WTC11 (cell line): ENCODE measurements at regions not wholly inside any gene's neighbourhood (a gene's known extent, or its start where the extent isn't known, plus 50 kb on each side); places are given as distances from the start of the nearest gene placed in this dataset.

Experiments used
- ATAC-seq: fragments of 200-7000 bp; cut with Tn5 transposase; 2 replicates; pipeline ENCODE4 v1.10.0; 2021; ENCODE audit warnings: mild to moderate bottlenecking, moderate library complexity
- CTCF ChIA-PET: fragments of 300-600 bp; sonication (Branson Sonifier 250); formaldehyde crosslinking; loops from one replicate; lab custom pipeline; 2021; ENCODE audit warnings: antibody characterized with exemption; lab: Charles Lee
- POLR2A ChIA-PET: fragments of 350-600 bp; sonication (Branson Sonifier 250); formaldehyde crosslinking; loops from one replicate; lab custom pipeline; 2021; ENCODE audit warnings: antibody characterized with exemption; lab: Charles Lee
- DNase-seq: peaks from one replicate; pipeline ENCODE4 v3.0.0; 2021; ENCODE audit warnings: low spot score
- H3K27ac Mint-ChIP-seq: 2 replicates; pipeline ENCODE4 v1.8.0; 2021; ENCODE audit warnings: mixed read lengths
- H3K27me3 Mint-ChIP-seq: 2 replicates; pipeline ENCODE4 v1.8.0; 2021; ENCODE audit warnings: low read depth, mild to moderate bottlenecking, moderate library complexity, mixed read lengths
- H3K36me3 Mint-ChIP-seq: 2 replicates; pipeline ENCODE4 v1.8.0; 2021; ENCODE audit warnings: mixed read lengths
- H3K4me1 Mint-ChIP-seq: 2 replicates; pipeline ENCODE4 v1.8.0; 2022; ENCODE audit warnings: mixed read lengths
- H3K4me3 Mint-ChIP-seq: 2 replicates; pipeline ENCODE4 v1.8.0; 2021; ENCODE audit warnings: mild to moderate bottlenecking, moderate library complexity, mixed read lengths
- H3K9me3 Mint-ChIP-seq: 2 replicates; pipeline ENCODE4 v1.8.0; 2021; ENCODE audit warnings: mixed read lengths
- EMX1 ChIP-seq: fragments of 250-450 bp; sonication (Bioruptor Pico); IDR thresholded peaks from 2 replicates; pipeline ENCODE4 v1.8.0; 2021; ENCODE audit warnings: mild to moderate bottlenecking
- PRRX2 ChIP-seq: fragments of 250-450 bp; sonication (Bioruptor Pico); IDR thresholded peaks from 2 replicates; pipeline ENCODE4 v1.8.0; 2021; ENCODE audit warnings: mild to moderate bottlenecking
- RELA ChIP-seq: sonication (generic); formaldehyde crosslinking; IDR thresholded peaks from 2 replicates; pipeline ENCODE4 v1.8.1; 2022; ENCODE audit warnings: missing genetic modification reagents, mild to moderate bottlenecking, borderline replicate concordance
- ZNF396 ChIP-seq: fragments of 250-450 bp; sonication (Bioruptor Pico); IDR thresholded peaks from 2 replicates; pipeline ENCODE4 v1.8.0; 2021; ENCODE audit warnings: mild to moderate bottlenecking, moderate library complexity, borderline replicate concordance
- ZNF416 ChIP-seq: fragments of 250-450 bp; sonication (Bioruptor Pico); IDR thresholded peaks from 2 replicates; pipeline ENCODE4 v1.9.0; 2021; ENCODE audit warnings: mild to moderate bottlenecking, inconsistent platforms
- ZNF532 ChIP-seq: fragments of 250-450 bp; sonication (Bioruptor Pico); IDR thresholded peaks from 2 replicates; pipeline ENCODE4 v1.9.0; 2021; ENCODE audit warnings: mild to moderate bottlenecking, borderline replicate concordance
- TF ChIP-seq, protein P1 (sequence below): fragments of 250-450 bp; sonication (Bioruptor Pico); IDR thresholded peaks from 2 replicates; pipeline ENCODE4 v1.8.0; 2021; ENCODE audit warnings: mild to moderate bottlenecking
- TF ChIP-seq, protein P2 (sequence below): sonication (generic); formaldehyde crosslinking; IDR thresholded peaks from 2 replicates; pipeline ENCODE4 v1.8.1; 2022; ENCODE audit warnings: low read depth, missing genetic modification reagents, borderline replicate concordance
- TF ChIP-seq, protein P3 (sequence below): sonication (generic); formaldehyde crosslinking; IDR thresholded peaks from 2 replicates; pipeline ENCODE4 v1.8.0; 2022; ENCODE audit warnings: mild to moderate bottlenecking, missing genetic modification reagents

- Mint-ChIP-seq H3K27ac (no peak overlapping the region), H3K4me3 (no peak overlapping the region), H3K36me3 (no peaks in the 10 kb centered on the region), H3K27me3 (no peaks in the 10 kb centered on the region), H3K9me3 (no peaks in the 10 kb centered on the region), H3K4me1 (peaks cover 16% of the 10 kb centered on the region)
- DNase-seq (no peak), ATAC-seq (no peak)
- POLR2A ChIA-PET: no interaction called here
- no peak for TF ChIP-seq EMX1 (CRISPR knock-in tag)
- no peak for TF ChIP-seq PRRX2 (CRISPR knock-in tag)
- CTCF ChIA-PET: no interaction called here
Observed at GRCh38 chr5:51034222-51034901, 348.9 kb upstream of the ISL1 start.

GRCh38 chr5:51039424-51040329, 343.6 kb upstream of the ISL1 start:
- POLR2A ChIA-PET: no interaction called here

More at GRCh38 chr5:51039424-51040329, 343.6 kb upstream of the ISL1 start:
- H3K27me3 Mint-ChIP-seq: no peaks in the 10 kb centered on the region
- TF ChIP-seq, protein P1, sequence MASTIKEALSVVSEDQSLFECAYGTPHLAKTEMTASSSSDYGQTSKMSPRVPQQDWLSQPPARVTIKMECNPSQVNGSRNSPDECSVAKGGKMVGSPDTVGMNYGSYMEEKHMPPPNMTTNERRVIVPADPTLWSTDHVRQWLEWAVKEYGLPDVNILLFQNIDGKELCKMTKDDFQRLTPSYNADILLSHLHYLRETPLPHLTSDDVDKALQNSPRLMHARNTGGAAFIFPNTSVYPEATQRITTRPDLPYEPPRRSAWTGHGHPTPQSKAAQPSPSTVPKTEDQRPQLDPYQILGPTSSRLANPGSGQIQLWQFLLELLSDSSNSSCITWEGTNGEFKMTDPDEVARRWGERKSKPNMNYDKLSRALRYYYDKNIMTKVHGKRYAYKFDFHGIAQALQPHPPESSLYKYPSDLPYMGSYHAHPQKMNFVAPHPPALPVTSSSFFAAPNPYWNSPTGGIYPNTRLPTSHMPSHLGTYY (CRISPR knock-in tag): no peak
- TF ChIP-seq ZNF416 (CRISPR knock-in tag) (no peak), PRRX2 (CRISPR knock-in tag) (no peak), ZNF396 (CRISPR knock-in tag) (no peak), RELA (no peak), ZNF532 (CRISPR knock-in tag) (no peak)
- TF ChIP-seq, protein P2, sequence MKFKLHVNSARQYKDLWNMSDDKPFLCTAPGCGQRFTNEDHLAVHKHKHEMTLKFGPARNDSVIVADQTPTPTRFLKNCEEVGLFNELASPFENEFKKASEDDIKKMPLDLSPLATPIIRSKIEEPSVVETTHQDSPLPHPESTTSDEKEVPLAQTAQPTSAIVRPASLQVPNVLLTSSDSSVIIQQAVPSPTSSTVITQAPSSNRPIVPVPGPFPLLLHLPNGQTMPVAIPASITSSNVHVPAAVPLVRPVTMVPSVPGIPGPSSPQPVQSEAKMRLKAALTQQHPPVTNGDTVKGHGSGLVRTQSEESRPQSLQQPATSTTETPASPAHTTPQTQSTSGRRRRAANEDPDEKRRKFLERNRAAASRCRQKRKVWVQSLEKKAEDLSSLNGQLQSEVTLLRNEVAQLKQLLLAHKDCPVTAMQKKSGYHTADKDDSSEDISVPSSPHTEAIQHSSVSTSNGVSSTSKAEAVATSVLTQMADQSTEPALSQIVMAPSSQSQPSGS (CRISPR knock-in tag): no peak
- TF ChIP-seq, protein P3, sequence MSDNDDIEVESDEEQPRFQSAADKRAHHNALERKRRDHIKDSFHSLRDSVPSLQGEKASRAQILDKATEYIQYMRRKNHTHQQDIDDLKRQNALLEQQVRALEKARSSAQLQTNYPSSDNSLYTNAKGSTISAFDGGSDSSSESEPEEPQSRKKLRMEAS (CRISPR knock-in tag): no peak
- H3K4me3 Mint-ChIP-seq: no peak overlapping the region
- H3K9me3 Mint-ChIP-seq: no peaks in the 10 kb centered on the region
- no peak overlapping the region for H3K27ac Mint-ChIP-seq
- CTCF ChIA-PET: no interaction called here
- no peaks in the 10 kb centered on the region for H3K36me3 Mint-ChIP-seq
- H3K4me1 Mint-ChIP-seq: peaks cover 23% of the 10 kb centered on the region
- DNase-seq: no peak
- ATAC-seq: no peak
